SK-N-DZ (cell line): ENCODE measurements at regions not wholly inside any gene's neighbourhood (a gene's known extent, or its start where the extent isn't known, plus 50 kb on each side); places are given as distances from the start of the nearest gene placed in this dataset.

Experiments used
- DNase-seq: peaks from one replicate; pipeline ENCODE4 v3.0.0-alpha.2; 2015; ENCODE audit warnings: low spot score

GRCh38 chr10:44435196-44435595, 50.3 kb upstream of the CXCL12 start:
- no peak for DNase-seq

- no peak for DNase-seq
Observed at GRCh38 chr10:44436240-44436639, 51.3 kb upstream of the CXCL12 start.

GRCh38 chr10:44437840-44438511, 53.1 kb upstream of the CXCL12 start:
- DNase-seq: no peak

- no peak for DNase-seq
Observed at GRCh38 chr10:44439239-44439957, 54.5 kb upstream of the CXCL12 start.

GRCh38 chr10:44439958-44440244, 55.0 kb upstream of the CXCL12 start:
- no peak for DNase-seq

GRCh38 chr10:44457259-44457658, 72.4 kb upstream of the CXCL12 start:
- DNase-seq: no peak

GRCh38 chr10:44458671-44459413, 73.9 kb upstream of the CXCL12 start:
- DNase-seq: no peak

- DNase-seq: no peak
Observed at GRCh38 chr10:44459671-44460070, 74.8 kb upstream of the CXCL12 start.

GRCh38 chr10:44460416-44460815, 75.5 kb upstream of the CXCL12 start:
- no peak for DNase-seq

GRCh38 chr10:44462338-44462914, 77.5 kb upstream of the CXCL12 start:
- DNase-seq: no peak

- DNase-seq: no peak
Observed at GRCh38 chr10:44463511-44464121, 78.7 kb upstream of the CXCL12 start.

- DNase-seq: no peak
Observed at GRCh38 chr10:44464503-44464902, 79.6 kb upstream of the CXCL12 start.

GRCh38 chr10:44465401-44466115, 80.7 kb upstream of the CXCL12 start:
- no peak for DNase-seq

- DNase-seq: no peak
Observed at GRCh38 chr10:44466236-44466635, 81.3 kb upstream of the CXCL12 start.

GRCh38 chr10:44467090-44467489, 82.2 kb upstream of the CXCL12 start:
- DNase-seq: no peak

- no peak for DNase-seq
Observed at GRCh38 chr10:44467900-44468299, 83.0 kb upstream of the CXCL12 start.

- DNase-seq: no peak
Observed at GRCh38 chr10:44468525-44468924, 83.6 kb upstream of the CXCL12 start.

GRCh38 chr10:44468965-44469364, 84.1 kb upstream of the CXCL12 start:
- no peak for DNase-seq

- DNase-seq: no peak
Observed at GRCh38 chr10:44470784-44471183, 85.9 kb upstream of the CXCL12 start.

GRCh38 chr10:44471410-44471809, 86.5 kb upstream of the CXCL12 start:
- no peak for DNase-seq

GRCh38 chr10:44473146-44473545, 88.2 kb upstream of the CXCL12 start:
- DNase-seq: no peak
